Loucy (cell line): ENCODE measurements at regions not wholly inside any gene's neighbourhood (a gene's known extent, or its start where the extent isn't known, plus 50 kb on each side); places are given as distances from the start of the nearest gene placed in this dataset.

Experiments
- H2AFZ ChIP-seq: fragments of 200-600 bp; sonication (generic); 2 replicates; pipeline ENCODE4 v1.6.0; 2016; ENCODE audit warnings: antibody characterized with exemption, mild to moderate bottlenecking, low read length, moderate library complexity
- H3F3A ChIP-seq: fragments of 200-600 bp; 2 replicates; pipeline ENCODE4 v1.6.0; 2016; ENCODE audit warnings: antibody characterized with exemption, low read depth, mild to moderate bottlenecking
- H3K27me3 ChIP-seq: fragments of 200-600 bp; sonication (generic); 2 replicates; pipeline ENCODE4 v1.6.1; 2014; ENCODE audit warnings: low read length, mild to moderate bottlenecking; ENCODE audit not compliant: insufficient read depth, poor library complexity, severe bottlenecking
- H3K36me3 ChIP-seq: fragments of 200-600 bp; sonication (generic); 2 replicates; pipeline ENCODE4 v1.6.1; 2016; ENCODE audit warnings: low read length; ENCODE audit not compliant: insufficient read depth
- H3K4me1 ChIP-seq: fragments of 200-600 bp; sonication (generic); 2 replicates; pipeline ENCODE4 v1.5.1; 2014; ENCODE audit warnings: low read length, mild to moderate bottlenecking; ENCODE audit not compliant: insufficient read depth, poor library complexity, severe bottlenecking
- H3K4me2 ChIP-seq: fragments of 200-600 bp; sonication (generic); 2 replicates; pipeline ENCODE4 v1.6.0; 2014; ENCODE audit warnings: antibody characterized with exemption, low read length, low read depth, mild to moderate bottlenecking; ENCODE audit not compliant: poor library complexity, severe bottlenecking
- H3K4me3 ChIP-seq: fragments of 200-600 bp; sonication (generic); 2 replicates; pipeline ENCODE4 v1.5.1; 2014; ENCODE audit warnings: low read length, mild to moderate bottlenecking, mixed read lengths; ENCODE audit not compliant: poor library complexity, severe bottlenecking
- H3K79me2 ChIP-seq: fragments of 200-600 bp; sonication (generic); 2 replicates; pipeline ENCODE4 v1.6.1; 2014; ENCODE audit warnings: low read length; ENCODE audit not compliant: insufficient read depth
- H3K9ac ChIP-seq: fragments of 200-600 bp; sonication (generic); 2 replicates; pipeline ENCODE4 v1.6.0; 2014; ENCODE audit warnings: mild to moderate bottlenecking, low read depth, low read length, moderate library complexity; ENCODE audit not compliant: poor library complexity, severe bottlenecking
- H3K9me2 ChIP-seq: fragments of 200-600 bp; sonication (generic); replicated peaks from 2 replicates; pipeline ENCODE4 v1.6.1; 2016; ENCODE audit warnings: low read depth, low read length, mixed read lengths
- H3K9me3 ChIP-seq: fragments of 200-600 bp; sonication (generic); 2 replicates; pipeline ENCODE4 v1.6.1; 2014; ENCODE audit warnings: mild to moderate bottlenecking, antibody characterized with exemption, low read length, low read depth; ENCODE audit not compliant: insufficient read depth
- H4K20me1 ChIP-seq: fragments of 200-600 bp; sonication (generic); 2 replicates; pipeline ENCODE4 v1.6.0; 2014; ENCODE audit warnings: antibody characterized with exemption, low read length, mild to moderate bottlenecking; ENCODE audit not compliant: insufficient read depth, poor library complexity, severe bottlenecking
- CTCF ChIP-seq: fragments of 200-600 bp; sonication (generic); conservative IDR thresholded peaks from 2 replicates; pipeline ENCODE4 v1.5.1; 2014; ENCODE audit warnings: mild to moderate bottlenecking, antibody characterized with exemption, low read length
- EZH2phosphoT487 ChIP-seq: fragments of 200-600 bp; IDR thresholded peaks from 2 replicates; pipeline ENCODE4 v1.6.1; 2018; ENCODE audit warnings: antibody characterized with exemption, mild to moderate bottlenecking, moderate library complexity, borderline replicate concordance

DNA sequence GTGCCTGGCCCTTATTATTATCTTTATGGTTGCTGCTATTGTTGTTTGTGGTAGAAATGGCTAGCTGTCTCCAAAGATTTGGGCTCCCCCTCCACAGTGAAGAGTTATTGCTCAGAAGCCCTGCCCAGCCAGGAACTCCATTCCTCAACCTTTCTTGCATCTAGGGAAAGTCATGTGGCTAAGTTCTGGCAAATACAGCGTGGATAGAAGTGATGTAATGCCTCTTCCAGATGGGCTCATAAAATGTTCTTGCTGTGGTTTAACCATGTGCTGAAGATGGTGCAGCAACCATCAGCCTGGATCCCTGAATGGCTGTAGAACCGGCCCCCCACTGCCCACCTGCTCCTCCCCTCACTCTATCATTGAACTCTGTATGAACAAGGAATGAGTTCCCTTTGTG, 203.5 kb upstream of the E2F8 start:
- Histone ChIP-seq H3F3A (no peaks in the 10 kb centered on the region), H3K9me2 (no peaks in the 10 kb centered on the region), H3K79me2 (no peaks in the 10 kb centered on the region), H2AFZ (no peak overlapping the region), H4K20me1 (no peaks in the 10 kb centered on the region), H3K9me3 (no peaks in the 10 kb centered on the region), H3K4me2 (no peak overlapping the region), H3K27me3 (no peaks in the 10 kb centered on the region), H3K9ac (no peak overlapping the region), H3K36me3 (no peaks in the 10 kb centered on the region), H3K4me3 (no peak overlapping the region), H3K4me1 (peaks cover 19% of the 10 kb centered on the region)
- TF ChIP-seq CTCF (no peak), EZH2phosphoT487 (no peak)

- Histone ChIP-seq H3K36me3 (no peaks in the 10 kb centered on the region), H3K27me3 (no peaks in the 10 kb centered on the region), H3K79me2 (no peaks in the 10 kb centered on the region), H4K20me1 (no peaks in the 10 kb centered on the region), H3F3A (no peaks in the 10 kb centered on the region), H3K4me1 (peaks cover 16% of the 10 kb centered on the region), H3K4me2 (no peak overlapping the region), H3K9ac (no peak overlapping the region), H2AFZ (no peak overlapping the region), H3K9me2 (no peaks in the 10 kb centered on the region), H3K4me3 (no peak overlapping the region), H3K9me3 (no peaks in the 10 kb centered on the region)
- TF ChIP-seq CTCF (no peak), EZH2phosphoT487 (no peak)
These were observed 201.8 kb upstream of the E2F8 start for GRCh38 chr11:19442554-19442910.

DNA sequence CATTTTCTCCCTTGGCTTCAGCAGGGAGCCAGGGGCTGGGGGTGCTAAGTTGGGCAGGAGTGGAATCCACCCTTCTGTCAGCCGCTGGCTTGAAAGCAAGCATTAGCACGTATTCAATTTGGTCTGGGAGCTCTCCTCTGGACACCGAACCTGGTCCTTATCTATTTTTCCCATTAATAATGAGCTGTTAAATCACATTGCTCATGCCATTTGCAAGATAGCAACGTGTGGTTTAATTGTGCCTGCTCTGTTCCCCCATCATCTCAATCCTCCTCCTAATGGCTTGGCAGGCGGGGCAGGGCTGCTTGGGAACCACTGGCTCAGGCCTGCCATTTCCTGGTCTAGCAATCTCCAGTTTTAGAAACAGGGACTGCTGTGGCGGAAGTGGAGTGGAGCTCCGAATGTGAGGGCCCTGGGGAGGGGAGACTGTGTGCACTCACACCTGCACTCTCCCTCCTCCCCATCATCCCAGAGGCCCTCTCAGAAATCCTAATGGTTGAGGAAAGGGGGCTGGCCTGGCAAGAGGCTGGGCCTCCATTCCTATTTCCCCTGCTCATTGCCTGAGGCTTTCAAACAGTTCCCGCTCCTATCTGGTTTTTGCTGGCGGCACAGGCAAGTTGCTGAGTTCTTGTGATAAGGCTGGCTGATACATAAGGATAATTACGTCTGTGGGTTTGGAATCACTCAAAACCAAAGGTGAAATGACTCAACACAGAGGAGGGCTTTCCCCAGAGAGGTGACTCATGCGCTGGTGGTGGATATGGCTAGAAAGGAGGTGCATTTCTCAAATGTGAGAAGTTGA, 201.2 kb upstream of the E2F8 start:
- Histone ChIP-seq H3K4me2 (no peak overlapping the region), H3K4me3 (no peak overlapping the region), H3K79me2 (no peaks in the 10 kb centered on the region), H3K9ac (no peak overlapping the region), H2AFZ (no peak overlapping the region), H3K27me3 (no peaks in the 10 kb centered on the region), H3K4me1 (peaks cover 10% of the 10 kb centered on the region), H3K9me2 (no peaks in the 10 kb centered on the region), H3K9me3 (no peaks in the 10 kb centered on the region), H3K36me3 (no peaks in the 10 kb centered on the region), H3F3A (no peaks in the 10 kb centered on the region), H4K20me1 (no peaks in the 10 kb centered on the region)
- TF ChIP-seq EZH2phosphoT487 (no peak), CTCF (no peak)
